ENCODE measurements at regions not wholly inside any gene's neighbourhood (a gene's known extent, or its start where the extent isn't known, plus 50 kb on each side); places are given as distances from the start of the nearest gene placed in this dataset.

GRCh38 chr11:81920205-81920604 lies 813.5 kb downstream of the FAM181B start:
- no peak for DNase-seq (ENCODE audit: low spot score)
- Histone ChIP-seq H3K23ac (ENCODE audit: low read depth, low read length, poor library complexity) (no peak overlapping the region), H3K79me1 (ENCODE audit: low read depth, low read length) (no peaks in the 10 kb centered on the region), H2BK12ac (ENCODE audit: low read length) (no peak overlapping the region), H3K9me3 (replicated peaks in 1 of 2; ENCODE audit: control insufficient read depth in 2 of 2, insufficient read depth in 1 of 2, low read depth in 1 of 2, low read length in 2 of 2) (no peaks in the 10 kb centered on the region), H3K4ac (ENCODE audit: low read length) (no peak overlapping the region), H3K4me1 (ENCODE audit: control insufficient read depth in 2 of 2, insufficient read depth in 1 of 2, low read depth in 1 of 2, low read length in 2 of 2) (no peaks in the 10 kb centered on the region), H2AFZ (ENCODE audit: low read length) (no peak overlapping the region), H2BK15ac (ENCODE audit: low read length) (no peak overlapping the region), H3K18ac (ENCODE audit: low read length) (no peak overlapping the region), H3K27ac (replicated peaks; ENCODE audit: low read length) (no peak overlapping the region), H3K4me2 (ENCODE audit: insufficient read depth, low read length, poor library complexity, severe bottlenecking) (no peak overlapping the region), H3K27me3 (ENCODE audit: control insufficient read depth in 3 of 3, insufficient read depth in 3 of 3, low read depth in 1 of 3, low read length in 3 of 3) (no peaks in the 10 kb centered on the region), H3K14ac (ENCODE audit: low read length) (no peak overlapping the region), H2BK5ac (ENCODE audit: low read length) (no peak overlapping the region), H3K9ac (ENCODE audit: low read depth, low read length, poor library complexity) (no peak overlapping the region), H3K36me3 (replicated peaks in 1 of 2; ENCODE audit: control insufficient read depth in 2 of 2, insufficient read depth in 2 of 2, low read length in 2 of 2) (no peaks in the 10 kb centered on the region), H2BK120ac (ENCODE audit: low read depth, low read length) (no peak overlapping the region), H2AK5ac (ENCODE audit: low read depth, low read length) (no peak overlapping the region), H4K8ac (ENCODE audit: low read depth, low read length) (no peak overlapping the region), H4K91ac (ENCODE audit: low read depth, low read length, poor library complexity) (no peak overlapping the region), H3K4me3 (ENCODE audit: low read length in 2 of 2) (no peak overlapping the region)

DNA sequence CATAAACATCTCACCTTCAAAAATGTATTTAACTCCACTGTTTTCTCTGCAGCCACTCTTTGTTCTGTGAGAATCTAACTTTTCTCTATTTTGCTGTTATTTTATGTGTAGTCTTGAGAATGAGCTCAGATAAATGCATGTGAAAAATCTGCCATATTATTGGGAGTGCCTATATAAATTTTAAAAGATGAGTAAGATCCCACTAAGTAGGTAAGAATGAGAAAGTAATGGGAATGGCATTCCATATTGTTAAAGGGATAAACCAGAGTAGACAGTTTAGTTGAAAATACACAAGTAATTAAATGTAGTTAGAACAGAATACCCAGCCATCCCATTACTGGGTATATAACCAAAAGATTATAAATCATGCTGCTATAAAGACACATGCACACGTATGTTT lies 817.2 kb downstream of the FAM181B start:
- H3K18ac ChIP-seq (ENCODE audit: low read length), result no peak overlapping the region
- H4K8ac ChIP-seq (ENCODE audit: low read depth, low read length), result no peak overlapping the region
- no peak overlapping the region for H3K4me3 ChIP-seq (ENCODE audit: low read length in 2 of 2)
- H3K36me3 ChIP-seq (replicated peaks in 1 of 2; ENCODE audit: control insufficient read depth in 2 of 2, insufficient read depth in 2 of 2, low read length in 2 of 2), result no peaks in the 10 kb centered on the region
- no peak overlapping the region for H3K27ac ChIP-seq (replicated peaks; ENCODE audit: low read length)
- H2BK15ac ChIP-seq (ENCODE audit: low read length), result no peak overlapping the region
- H3K4me1 ChIP-seq (ENCODE audit: control insufficient read depth in 2 of 2, insufficient read depth in 1 of 2, low read depth in 1 of 2, low read length in 2 of 2), result no peaks in the 10 kb centered on the region
- no peak overlapping the region for H3K9ac ChIP-seq (ENCODE audit: low read depth, low read length, poor library complexity)
- H3K27me3 ChIP-seq (ENCODE audit: control insufficient read depth in 3 of 3, insufficient read depth in 3 of 3, low read depth in 1 of 3, low read length in 3 of 3), result no peaks in the 10 kb centered on the region
- no peak overlapping the region for H3K4ac ChIP-seq (ENCODE audit: low read length)
- no peaks in the 10 kb centered on the region for H3K9me3 ChIP-seq (replicated peaks in 1 of 2; ENCODE audit: control insufficient read depth in 2 of 2, insufficient read depth in 1 of 2, low read depth in 1 of 2, low read length in 2 of 2)
- no peak overlapping the region for H2BK12ac ChIP-seq (ENCODE audit: low read length)
- H3K4me2 ChIP-seq (ENCODE audit: insufficient read depth, low read length, poor library complexity, severe bottlenecking), result no peak overlapping the region
- no peak overlapping the region for H3K14ac ChIP-seq (ENCODE audit: low read length)
- no peak overlapping the region for H2BK5ac ChIP-seq (ENCODE audit: low read length)
- no peak overlapping the region for H2AFZ ChIP-seq (ENCODE audit: low read length)
- no peaks in the 10 kb centered on the region for H3K79me1 ChIP-seq (ENCODE audit: low read depth, low read length)
- no CpG with 5 or more reads among the region's 1 CpG for WGBS, 2 donors (ENCODE audit: extremely low coverage in 2 of 2, insufficient read length in 2 of 2, insufficient replicate concordance in 1 of 2)
- no peak overlapping the region for H3K23ac ChIP-seq (ENCODE audit: low read depth, low read length, poor library complexity)
- no peak overlapping the region for H4K91ac ChIP-seq (ENCODE audit: low read depth, low read length, poor library complexity)
- H2AK5ac ChIP-seq (ENCODE audit: low read depth, low read length), result no peak overlapping the region
- DNase-seq (ENCODE audit: low spot score), result no peak
- H2BK120ac ChIP-seq (ENCODE audit: low read depth, low read length), result no peak overlapping the region

GRCh38 chr11:81915045-81915444 lies 818.6 kb downstream of the FAM181B start:
- no peak overlapping the region for H3K9ac ChIP-seq (ENCODE audit: low read depth, low read length, poor library complexity)
- H3K4me1 ChIP-seq (ENCODE audit: control insufficient read depth in 2 of 2, insufficient read depth in 1 of 2, low read depth in 1 of 2, low read length in 2 of 2), result no peaks in the 10 kb centered on the region
- H3K9me3 ChIP-seq (replicated peaks in 1 of 2; ENCODE audit: control insufficient read depth in 2 of 2, insufficient read depth in 1 of 2, low read depth in 1 of 2, low read length in 2 of 2), result no peaks in the 10 kb centered on the region
- no peak overlapping the region for H3K4me2 ChIP-seq (ENCODE audit: insufficient read depth, low read length, poor library complexity, severe bottlenecking)
- no peak overlapping the region for H2AFZ ChIP-seq (ENCODE audit: low read length)
- no peak overlapping the region for H3K18ac ChIP-seq (ENCODE audit: low read length)
- H3K27me3 ChIP-seq (ENCODE audit: control insufficient read depth in 3 of 3, insufficient read depth in 3 of 3, low read depth in 1 of 3, low read length in 3 of 3), result no peaks in the 10 kb centered on the region
- H3K27ac ChIP-seq (replicated peaks; ENCODE audit: low read length), result no peak overlapping the region
- H2AK5ac ChIP-seq (ENCODE audit: low read depth, low read length), result no peak overlapping the region
- no peak overlapping the region for H2BK5ac ChIP-seq (ENCODE audit: low read length)
- H2BK12ac ChIP-seq (ENCODE audit: low read length), result no peak overlapping the region
- H4K8ac ChIP-seq (ENCODE audit: low read depth, low read length), result no peak overlapping the region
- H4K91ac ChIP-seq (ENCODE audit: low read depth, low read length, poor library complexity), result no peak overlapping the region
- H3K36me3 ChIP-seq (replicated peaks in 1 of 2; ENCODE audit: control insufficient read depth in 2 of 2, insufficient read depth in 2 of 2, low read length in 2 of 2), result no peaks in the 10 kb centered on the region
- no peak overlapping the region for H3K4ac ChIP-seq (ENCODE audit: low read length)
- no peak overlapping the region for H3K4me3 ChIP-seq (ENCODE audit: low read length in 2 of 2)
- H3K14ac ChIP-seq (ENCODE audit: low read length), result no peak overlapping the region
- H3K23ac ChIP-seq (ENCODE audit: low read depth, low read length, poor library complexity), result no peak overlapping the region
- no peak for DNase-seq (ENCODE audit: low spot score)
- no peak overlapping the region for H2BK15ac ChIP-seq (ENCODE audit: low read length)
- H3K79me1 ChIP-seq (ENCODE audit: low read depth, low read length), result no peaks in the 10 kb centered on the region
- no peak overlapping the region for H2BK120ac ChIP-seq (ENCODE audit: low read depth, low read length)

DNA sequence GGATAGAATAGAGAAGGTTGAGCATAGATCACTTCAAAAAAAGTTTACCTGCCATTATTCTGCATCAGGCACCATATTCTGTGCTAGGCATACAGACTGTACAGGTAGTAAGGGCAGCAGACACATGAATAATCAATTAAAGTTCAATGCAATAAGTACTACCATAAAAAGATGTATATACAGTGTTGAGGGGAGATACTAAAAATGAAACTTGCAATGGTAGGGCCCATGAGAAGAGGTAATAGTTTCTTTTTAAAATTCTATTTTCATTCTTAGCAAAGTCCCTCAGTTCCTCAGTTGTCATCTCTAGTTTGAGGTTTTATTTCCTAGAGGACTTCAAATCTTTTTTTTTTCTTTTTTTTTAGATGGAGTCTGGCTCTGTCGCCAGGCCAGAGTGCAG lies 819.9 kb downstream of the FAM181B start:
- no peak overlapping the region for H2BK120ac ChIP-seq (ENCODE audit: low read depth, low read length)
- H3K14ac ChIP-seq (ENCODE audit: low read length), result no peak overlapping the region
- H2BK5ac ChIP-seq (ENCODE audit: low read length), result no peak overlapping the region
- no peaks in the 10 kb centered on the region for H3K79me1 ChIP-seq (ENCODE audit: low read depth, low read length)
- no peaks in the 10 kb centered on the region for H3K27me3 ChIP-seq (ENCODE audit: control insufficient read depth in 3 of 3, insufficient read depth in 3 of 3, low read depth in 1 of 3, low read length in 3 of 3)
- no peak overlapping the region for H3K27ac ChIP-seq (replicated peaks; ENCODE audit: low read length)
- no peak overlapping the region for H2BK15ac ChIP-seq (ENCODE audit: low read length)
- no peak overlapping the region for H2AFZ ChIP-seq (ENCODE audit: low read length)
- no peak overlapping the region for H4K8ac ChIP-seq (ENCODE audit: low read depth, low read length)
- no peaks in the 10 kb centered on the region for H3K9me3 ChIP-seq (replicated peaks in 1 of 2; ENCODE audit: control insufficient read depth in 2 of 2, insufficient read depth in 1 of 2, low read depth in 1 of 2, low read length in 2 of 2)
- H3K4me3 ChIP-seq (ENCODE audit: low read length in 2 of 2), result no peak overlapping the region
- H3K36me3 ChIP-seq (replicated peaks in 1 of 2; ENCODE audit: control insufficient read depth in 2 of 2, insufficient read depth in 2 of 2, low read length in 2 of 2), result no peaks in the 10 kb centered on the region
- no CpG with 5 or more reads among the region's 1 CpG for WGBS, 2 donors (ENCODE audit: extremely low coverage in 2 of 2, insufficient read length in 2 of 2, insufficient replicate concordance in 1 of 2)
- H3K18ac ChIP-seq (ENCODE audit: low read length), result no peak overlapping the region
- H4K91ac ChIP-seq (ENCODE audit: low read depth, low read length, poor library complexity), result no peak overlapping the region
- H2AK5ac ChIP-seq (ENCODE audit: low read depth, low read length), result no peak overlapping the region
- H3K4ac ChIP-seq (ENCODE audit: low read length), result no peak overlapping the region
- no peak overlapping the region for H2BK12ac ChIP-seq (ENCODE audit: low read length)
- no peak overlapping the region for H3K4me2 ChIP-seq (ENCODE audit: insufficient read depth, low read length, poor library complexity, severe bottlenecking)
- H3K4me1 ChIP-seq (ENCODE audit: control insufficient read depth in 2 of 2, insufficient read depth in 1 of 2, low read depth in 1 of 2, low read length in 2 of 2), result no peaks in the 10 kb centered on the region
- no peak for DNase-seq (ENCODE audit: low spot score)
- H3K23ac ChIP-seq (ENCODE audit: low read depth, low read length, poor library complexity), result no peak overlapping the region
- no peak overlapping the region for H3K9ac ChIP-seq (ENCODE audit: low read depth, low read length, poor library complexity)
